Gastroesophageal sphincter (tissue), 3 donors: ENCODE measurements at regions not wholly inside any gene's neighbourhood (a gene's known extent, or its start where the extent isn't known, plus 50 kb on each side); places are given as distances from the start of the nearest gene placed in this dataset.

Source experiments
- EP300 ChIP-seq: sonication (generic); formaldehyde crosslinking; IDR thresholded peaks from one replicate; pipeline ENCODE4 v1.6.1; 2017; ENCODE audit warnings: antibody characterized with exemption, mild to moderate bottlenecking
- POLR2A ChIP-seq, 2 donors: fragments of 450-650 bp; IDR thresholded peaks; one replicate each; pipeline ENCODE4 v1.6.1; 2017; ENCODE audit warnings: antibody characterized with exemption in 2 of 2, mild to moderate bottlenecking in 2 of 2, moderate library complexity in 1 of 2
- TF ChIP-seq, protein P1 (sequence below), 4 experiments: fragments of 200-600 bp in 2 of 4; fragments of 450-650 bp in 2 of 4; sonication (generic) in 1 of 4; IDR thresholded peaks; one replicate each; pipeline ENCODE4 v1.5.1; 2017 to 2019; ENCODE audit warnings: antibody characterized with exemption in 4 of 4, mild to moderate bottlenecking in 2 of 4, moderate library complexity in 2 of 4

DNA sequence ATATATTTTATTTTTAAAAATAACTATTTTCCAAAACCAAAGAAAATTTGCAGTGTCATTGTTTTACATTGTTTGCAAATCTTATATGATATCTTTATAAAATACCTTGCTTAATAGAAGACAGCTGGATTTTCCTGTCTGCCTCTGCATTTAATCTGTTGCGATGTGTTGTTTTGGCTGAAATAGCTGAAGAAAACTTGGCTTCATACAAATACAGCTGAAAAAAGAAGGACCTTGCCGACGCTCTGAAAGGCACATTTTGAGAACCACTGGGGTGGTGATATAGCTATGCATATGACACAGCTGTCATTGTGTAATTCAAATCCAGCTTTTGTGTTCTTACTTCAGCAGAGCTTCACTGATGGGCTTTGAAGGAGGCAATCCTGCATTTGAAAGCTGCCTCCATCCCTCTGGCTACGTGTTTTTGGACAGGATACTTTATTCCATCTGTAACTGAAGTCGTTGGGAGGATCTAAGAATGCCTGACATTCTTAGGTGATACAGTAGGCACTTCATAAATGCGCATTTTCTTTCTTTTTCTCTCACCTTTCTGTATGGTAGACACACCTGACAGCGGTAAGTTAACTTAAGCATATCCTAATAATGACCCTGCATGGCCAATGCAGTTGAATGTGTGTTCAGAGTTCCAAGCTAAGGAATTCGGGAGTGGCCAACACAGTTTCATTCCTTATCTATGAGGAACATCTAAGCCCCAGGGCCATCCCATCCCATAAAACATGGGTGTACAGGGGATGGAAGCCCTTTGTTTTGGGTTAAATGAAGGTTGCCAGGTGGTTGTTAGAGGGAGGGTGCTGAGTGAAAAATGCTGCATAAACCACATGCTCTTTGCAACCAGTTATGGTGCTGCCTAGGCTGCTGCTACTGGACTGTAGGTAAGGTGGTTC is 213.0 kb downstream of the TFAP2A start:
- TF ChIP-seq, protein P1, sequence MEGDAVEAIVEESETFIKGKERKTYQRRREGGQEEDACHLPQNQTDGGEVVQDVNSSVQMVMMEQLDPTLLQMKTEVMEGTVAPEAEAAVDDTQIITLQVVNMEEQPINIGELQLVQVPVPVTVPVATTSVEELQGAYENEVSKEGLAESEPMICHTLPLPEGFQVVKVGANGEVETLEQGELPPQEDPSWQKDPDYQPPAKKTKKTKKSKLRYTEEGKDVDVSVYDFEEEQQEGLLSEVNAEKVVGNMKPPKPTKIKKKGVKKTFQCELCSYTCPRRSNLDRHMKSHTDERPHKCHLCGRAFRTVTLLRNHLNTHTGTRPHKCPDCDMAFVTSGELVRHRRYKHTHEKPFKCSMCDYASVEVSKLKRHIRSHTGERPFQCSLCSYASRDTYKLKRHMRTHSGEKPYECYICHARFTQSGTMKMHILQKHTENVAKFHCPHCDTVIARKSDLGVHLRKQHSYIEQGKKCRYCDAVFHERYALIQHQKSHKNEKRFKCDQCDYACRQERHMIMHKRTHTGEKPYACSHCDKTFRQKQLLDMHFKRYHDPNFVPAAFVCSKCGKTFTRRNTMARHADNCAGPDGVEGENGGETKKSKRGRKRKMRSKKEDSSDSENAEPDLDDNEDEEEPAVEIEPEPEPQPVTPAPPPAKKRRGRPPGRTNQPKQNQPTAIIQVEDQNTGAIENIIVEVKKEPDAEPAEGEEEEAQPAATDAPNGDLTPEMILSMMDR (IDR thresholded peaks at IDR 0.05) = no peak
- no peak for TF ChIP-seq EP300
- no peak for TF ChIP-seq POLR2A (IDR thresholded peaks at IDR 0.05)
